ENCODE measurements at regions not wholly inside any gene's neighbourhood (a gene's known extent, or its start where the extent isn't known, plus 50 kb on each side); places are given as distances from the start of the nearest gene placed in this dataset.

DNA sequence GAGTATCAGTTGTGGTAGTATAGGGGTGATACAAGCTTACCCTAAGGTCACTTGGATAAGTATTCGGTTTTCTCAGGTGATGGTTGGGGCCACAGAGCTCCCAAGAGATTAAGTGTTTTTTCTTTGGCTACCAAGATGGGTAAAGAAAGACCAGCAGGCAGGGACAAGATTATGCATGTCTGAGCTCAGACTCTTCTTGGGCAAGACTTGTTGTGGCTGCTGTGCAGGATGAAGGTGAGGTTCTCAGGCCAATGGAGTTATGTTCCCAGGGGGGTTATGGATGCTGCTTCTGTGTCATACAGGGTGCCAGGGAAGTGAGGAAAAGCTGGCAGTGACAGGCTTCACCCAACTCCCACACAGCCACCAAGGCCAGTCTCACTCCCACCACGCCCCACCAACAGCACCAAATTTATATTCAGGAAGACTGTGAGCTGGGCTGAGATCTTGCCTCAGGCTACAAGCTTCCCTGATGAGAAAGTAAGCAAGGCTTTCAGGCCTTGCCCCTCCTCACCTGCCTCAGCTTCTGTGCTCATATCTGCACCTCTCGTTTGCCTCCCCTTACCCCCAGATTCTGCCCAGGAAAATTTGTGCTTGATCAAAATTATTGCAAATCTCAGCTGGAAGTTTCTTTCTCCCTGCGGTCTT lies 511.8 kb upstream of the SLITRK1 start:
- no peak for DNase-seq

- DNase-seq, result no peak
Measured at GRCh38 chr13:84380866-84381265, 498.6 kb upstream of the SLITRK1 start.

DNA sequence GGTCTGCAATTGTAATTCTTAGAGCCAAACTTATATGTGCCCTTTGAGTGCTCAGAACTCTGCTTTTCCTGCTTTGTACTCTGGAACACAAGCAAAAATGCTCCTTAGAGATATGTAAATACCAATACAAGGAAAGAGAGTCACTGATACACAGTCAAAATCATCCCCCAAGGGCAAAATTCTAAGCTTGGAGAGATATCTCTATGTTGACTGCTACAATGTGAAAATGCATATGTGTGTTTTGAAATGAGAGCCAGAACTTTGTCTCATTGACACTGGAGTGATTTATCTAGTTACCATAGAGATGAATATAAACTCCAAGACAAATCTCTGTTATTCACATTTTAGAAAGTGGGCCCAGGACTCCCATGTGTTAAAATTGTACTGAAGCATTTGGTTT lies 494.8 kb upstream of the SLITRK1 start:
- no peak for DNase-seq

GRCh38 chr13:84366506-84366905 lies 484.2 kb upstream of the SLITRK1 start:
- no peak for DNase-seq

DNA sequence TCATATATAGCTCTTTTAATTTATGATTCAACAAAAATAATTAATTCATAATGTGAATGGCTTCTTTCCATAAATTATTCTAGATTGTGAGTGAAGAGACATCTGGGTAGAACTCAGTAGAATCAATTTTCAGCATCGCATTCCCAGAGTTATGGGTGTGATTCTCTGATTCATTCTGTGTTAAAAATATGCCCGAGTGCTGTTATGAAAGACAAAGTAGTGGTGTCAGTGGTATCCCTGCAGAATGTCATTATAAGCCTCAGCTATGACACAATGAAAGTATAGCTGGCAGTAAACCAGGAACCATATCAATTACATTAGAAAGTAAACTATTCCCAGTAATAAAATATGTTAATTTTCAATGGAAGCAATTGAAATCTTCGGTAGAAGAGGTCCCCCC lies 480.5 kb upstream of the SLITRK1 start:
- DNase-seq, result no peak

DNA sequence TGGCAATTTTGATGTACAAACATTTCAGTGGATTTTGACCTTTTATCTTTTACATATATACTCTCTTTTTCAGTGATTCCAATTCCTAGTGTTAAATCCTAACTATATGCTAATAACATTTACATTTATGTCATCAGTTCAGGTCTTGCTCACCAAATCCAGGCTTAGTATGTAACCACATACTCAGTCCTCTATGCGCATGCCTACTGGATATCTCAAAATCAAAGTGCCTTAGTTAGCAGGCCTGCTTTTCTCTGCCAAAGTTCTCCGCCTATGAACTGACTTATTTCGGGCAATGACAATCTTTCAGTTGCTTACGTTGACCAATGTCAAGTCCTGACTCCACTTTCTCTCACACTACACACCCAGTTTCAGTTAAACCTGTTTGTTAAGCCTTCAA lies 478.5 kb upstream of the SLITRK1 start:
- no peak for DNase-seq

DNA sequence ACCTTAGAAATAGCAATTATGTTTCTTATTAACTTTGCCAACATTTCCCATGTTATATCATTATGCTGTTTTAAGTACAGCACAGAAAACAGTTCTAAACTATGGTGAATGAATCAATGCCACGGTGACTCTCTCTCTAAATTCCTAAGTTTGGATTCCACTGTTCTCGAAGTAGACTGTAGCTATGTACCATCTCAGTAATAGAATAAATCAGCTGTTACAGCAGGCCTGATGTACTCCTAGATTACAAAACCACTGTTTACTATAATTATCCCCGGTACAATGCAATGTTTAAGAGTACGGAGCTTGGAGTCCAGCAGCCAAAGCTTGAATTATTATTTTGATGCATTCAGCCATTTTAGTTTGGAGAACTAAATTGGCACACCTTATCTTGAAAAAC lies 476.3 kb upstream of the SLITRK1 start:
- no peak for DNase-seq

DNA sequence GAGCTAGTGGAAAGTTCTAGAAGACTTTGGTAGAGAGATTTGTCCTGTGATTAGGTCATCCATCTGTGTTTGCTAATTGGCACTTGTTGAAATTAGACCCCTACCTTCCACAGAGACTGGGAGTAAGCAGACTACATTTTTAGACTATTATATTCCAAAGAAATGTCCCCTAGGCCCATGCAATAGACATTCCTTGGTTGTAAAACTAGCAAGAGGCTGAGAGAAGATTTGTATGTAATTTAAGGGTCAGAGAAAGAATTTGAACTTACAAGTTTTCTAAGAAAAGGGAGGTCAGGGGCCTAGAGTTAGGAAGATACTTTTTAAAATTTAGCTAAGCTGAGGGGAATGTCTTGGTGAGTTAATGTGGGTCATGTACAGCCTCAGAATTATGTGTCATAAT lies 470.7 kb upstream of the SLITRK1 start:
- no peak for DNase-seq

- DNase-seq, result no peak
Measured at GRCh38 chr13:84339456-84339855, 457.2 kb upstream of the SLITRK1 start.

DNA sequence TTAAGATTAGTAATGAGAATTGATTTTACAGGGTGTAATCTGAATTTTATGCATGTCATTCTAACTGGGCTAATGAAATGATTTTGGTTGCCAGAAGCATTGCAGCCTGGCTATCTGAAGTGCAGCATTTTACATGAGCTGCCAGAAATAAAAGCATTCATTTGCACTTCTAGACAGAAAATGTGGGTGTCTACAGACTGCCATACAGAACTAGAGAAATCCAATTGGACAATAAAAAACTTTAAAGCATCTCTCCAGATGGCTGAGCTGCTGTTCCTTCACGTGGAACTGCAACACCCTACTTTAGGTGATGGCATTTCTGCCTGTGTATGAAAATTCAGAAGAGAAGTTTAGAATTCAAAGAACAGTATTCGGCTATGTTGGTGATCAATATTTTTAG lies 450.1 kb upstream of the SLITRK1 start:
- DNase-seq, result no peak

DNA sequence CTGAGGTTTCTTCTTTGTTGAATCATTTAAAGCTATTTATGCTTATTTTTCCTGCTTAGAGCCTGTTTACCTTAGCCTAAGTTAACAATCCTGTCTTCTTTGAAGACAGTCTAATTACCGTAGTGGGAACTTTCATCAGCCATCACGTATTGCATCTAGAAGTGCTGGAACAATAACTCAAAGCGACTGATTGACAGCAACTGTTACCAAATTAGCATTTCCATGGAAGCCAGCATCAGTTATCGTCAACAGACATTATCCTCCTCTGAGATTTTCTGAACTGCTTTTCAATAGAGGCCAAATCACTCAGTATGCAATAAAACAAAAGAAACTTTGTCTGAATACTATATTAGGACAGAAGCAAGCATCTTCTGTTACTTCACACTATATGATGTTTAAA lies 433.3 kb upstream of the SLITRK1 start:
- no peak for DNase-seq

- no peak for DNase-seq
Measured at GRCh38 chr13:84303035-84303434, 420.8 kb upstream of the SLITRK1 start.

DNA sequence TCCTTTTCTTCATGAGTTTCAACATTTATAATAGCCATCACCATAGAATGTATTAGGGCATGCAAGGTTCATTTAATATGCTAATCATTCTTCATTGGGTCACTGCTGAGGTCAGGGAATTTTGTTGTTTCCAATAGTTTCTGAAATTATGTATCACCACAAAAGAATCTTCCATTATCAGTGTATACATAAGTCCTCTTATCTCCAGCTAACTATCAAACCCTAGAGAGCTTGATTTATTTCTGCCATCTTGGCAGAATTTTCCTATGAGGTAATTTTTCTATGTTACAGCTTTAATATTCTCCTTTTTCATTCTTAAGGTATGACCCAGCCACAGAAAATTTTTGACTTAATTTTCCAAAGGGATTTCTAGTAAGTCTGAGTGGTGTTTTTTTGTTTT lies 415.0 kb upstream of the SLITRK1 start:
- no peak for DNase-seq

- DNase-seq, result no peak
Measured at GRCh38 chr13:84296401-84296800, 414.1 kb upstream of the SLITRK1 start.

GRCh38 chr13:84294576-84294975 lies 412.3 kb upstream of the SLITRK1 start:
- no peak for DNase-seq

DNA sequence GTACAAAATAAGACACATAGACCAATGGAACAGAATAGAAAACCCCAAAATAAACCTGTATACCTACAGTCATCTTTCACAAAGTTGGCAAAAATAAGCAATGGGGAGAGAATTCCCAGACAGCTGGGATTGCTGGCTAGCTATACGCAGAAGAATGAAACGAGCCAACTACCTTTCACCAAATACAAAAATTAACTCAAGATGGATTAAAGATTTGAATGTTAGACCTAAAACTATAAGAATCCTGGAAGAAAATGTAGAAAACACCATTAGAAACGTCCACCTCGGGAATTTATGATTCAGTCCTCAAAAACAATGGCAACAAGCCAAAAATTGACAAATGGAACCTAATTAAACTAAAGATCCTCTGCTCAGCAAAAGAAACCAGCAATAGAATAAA lies 408.1 kb upstream of the SLITRK1 start:
- DNase-seq, result no peak

DNA sequence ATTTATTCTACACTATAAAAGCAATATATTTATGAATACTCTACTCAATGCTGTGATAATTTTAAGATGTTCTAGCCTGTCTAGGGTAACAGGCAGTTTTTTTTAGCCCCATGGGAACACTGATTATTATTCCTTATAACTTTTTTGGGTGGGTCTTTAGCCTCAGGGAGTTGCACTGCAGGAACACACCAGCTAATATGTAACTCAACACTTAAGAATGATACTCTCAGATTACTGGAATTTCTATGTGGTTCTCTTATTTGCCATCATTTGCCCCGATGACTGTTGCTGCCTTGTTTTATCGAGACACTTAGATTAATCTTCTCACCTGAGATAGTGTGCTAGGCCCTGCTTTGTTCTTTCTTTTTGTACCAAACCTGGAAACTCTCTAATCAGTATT lies 396.9 kb upstream of the SLITRK1 start:
- no peak for DNase-seq

DNA sequence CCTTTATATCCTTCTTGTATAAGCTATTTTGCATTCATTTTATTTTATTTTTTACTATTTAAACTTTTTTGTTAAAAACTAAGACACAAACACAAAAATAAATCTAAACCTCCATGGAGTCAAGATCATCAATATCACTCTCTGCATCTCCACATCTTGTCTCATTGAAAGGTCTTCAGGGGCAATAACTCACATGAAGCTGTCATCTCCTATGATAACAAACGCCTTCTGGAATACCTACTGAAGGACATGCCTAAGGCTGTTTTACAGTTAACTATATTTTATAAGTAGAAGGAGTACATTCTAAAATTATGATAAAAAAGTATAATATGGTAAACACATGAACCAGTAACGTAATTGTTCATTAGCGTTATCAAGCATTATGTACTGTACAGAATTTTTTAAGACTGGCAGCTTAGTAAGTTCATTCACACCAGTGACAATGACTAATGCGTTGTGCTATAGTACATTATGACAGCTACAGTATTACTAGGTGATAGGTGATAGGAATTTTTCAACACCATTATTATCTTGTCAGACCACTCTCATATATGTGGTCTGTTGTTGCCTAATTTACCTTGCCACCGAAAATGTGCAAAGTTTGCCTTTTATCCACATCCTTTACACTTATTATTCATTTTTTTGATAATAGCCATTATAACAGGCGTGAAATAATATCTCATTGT lies 390.7 kb upstream of the SLITRK1 start:
- no peak for DNase-seq

DNA sequence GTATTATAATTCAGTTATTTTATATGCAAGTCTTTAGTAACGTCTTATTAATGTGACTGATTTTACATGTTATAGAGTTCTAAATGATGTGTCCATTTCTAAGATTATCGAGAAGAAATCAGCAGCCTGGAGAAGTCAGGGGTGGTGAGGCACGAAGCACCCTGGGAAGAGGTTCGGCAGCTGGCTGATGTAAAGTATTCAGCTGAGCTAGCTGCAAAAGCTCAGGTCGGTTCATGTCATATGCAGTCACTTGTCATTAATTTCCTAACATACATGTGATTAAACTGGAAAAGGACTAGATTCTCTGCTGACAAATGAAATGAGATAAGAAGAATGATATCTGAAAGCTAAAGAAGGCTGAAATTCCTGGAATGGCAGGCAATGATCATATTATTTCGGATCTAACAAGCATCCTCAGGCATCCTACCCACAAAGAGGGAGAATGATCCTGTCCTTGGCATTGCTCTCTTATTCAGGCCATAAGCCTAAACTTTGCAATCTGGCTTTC lies 383.0 kb upstream of the SLITRK1 start:
- DNase-seq, result no peak

DNA sequence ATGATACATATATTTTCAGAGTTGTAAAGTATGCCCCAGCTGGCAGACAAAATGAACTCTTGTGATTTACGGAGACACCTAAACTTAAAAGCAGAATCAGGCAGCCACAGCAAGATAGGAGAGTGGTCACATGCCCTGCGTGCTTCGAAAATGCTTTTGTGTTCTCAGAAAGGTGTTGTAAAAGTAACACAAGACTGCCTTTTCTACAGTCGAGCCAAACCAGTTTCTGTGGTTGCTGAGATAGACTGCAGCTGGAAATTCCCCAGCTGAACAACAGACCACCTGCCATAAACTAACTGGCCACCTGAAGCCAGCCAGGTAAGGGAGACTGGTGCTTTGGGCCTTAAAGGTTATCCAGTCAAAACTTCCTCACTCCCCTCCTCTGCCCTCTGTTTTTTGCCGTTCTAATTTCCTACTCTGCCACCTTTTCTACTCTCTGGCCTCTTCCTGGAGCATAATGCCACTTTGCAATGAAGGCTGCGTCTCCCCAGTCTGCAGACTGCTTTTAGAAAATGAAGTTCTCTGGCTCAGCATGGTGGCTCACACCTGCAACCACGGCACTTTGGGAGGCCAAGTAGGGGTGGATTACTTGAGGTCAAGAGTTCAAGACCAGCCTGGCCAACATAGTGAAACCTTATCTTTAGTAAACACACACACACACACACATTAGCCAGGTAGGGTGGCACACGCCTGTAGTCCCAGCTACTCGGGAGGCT lies 381.2 kb upstream of the SLITRK1 start:
- DNase-seq, result no peak

DNA sequence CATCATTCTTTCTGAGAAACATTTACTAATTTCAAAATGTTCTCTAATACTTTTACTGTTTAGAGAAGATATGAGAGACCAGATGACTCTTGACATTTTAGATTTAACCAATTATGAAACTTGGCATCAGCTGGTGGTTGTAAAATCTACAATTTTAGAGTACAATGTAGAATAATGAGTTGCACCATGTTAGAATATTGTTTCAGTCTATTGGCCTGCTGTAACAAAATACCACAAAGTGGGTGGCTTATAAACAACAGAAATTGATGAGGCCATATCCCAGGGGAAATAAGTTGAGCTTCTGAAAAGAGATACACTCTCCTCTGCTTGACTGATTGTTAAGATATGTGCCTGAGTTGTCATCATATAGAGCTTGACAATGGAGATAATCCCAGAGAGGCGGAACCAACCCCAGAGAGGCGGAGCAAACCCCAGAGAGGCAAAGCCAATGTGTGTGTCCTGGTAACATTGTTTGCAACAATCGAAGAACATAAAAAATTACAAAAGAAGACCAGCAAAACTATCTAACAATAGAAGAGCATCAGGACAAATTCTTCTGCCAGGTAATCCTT lies 373.0 kb upstream of the SLITRK1 start:
- DNase-seq, result no peak

DNA sequence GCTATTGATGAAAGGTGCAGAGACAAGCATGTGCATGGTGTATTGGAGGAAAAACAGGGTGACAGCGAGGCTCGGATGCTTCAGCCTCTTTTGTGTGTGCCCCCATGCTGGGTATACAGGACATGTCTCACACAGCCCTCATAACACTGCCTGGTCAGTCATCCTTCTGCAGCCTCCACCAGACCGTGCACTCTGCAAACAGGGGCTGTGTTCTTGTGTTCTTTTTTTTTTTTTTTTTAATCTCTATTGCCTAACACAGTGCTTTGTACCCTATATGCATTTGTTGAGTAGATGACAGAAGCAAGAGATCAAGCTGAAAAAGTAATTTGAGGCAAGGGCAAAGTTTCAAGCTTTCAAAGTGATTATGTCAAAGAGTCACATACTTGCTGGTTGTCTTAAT lies 367.2 kb upstream of the SLITRK1 start:
- no peak for DNase-seq

GRCh38 chr13:84243340-84243739 lies 361.1 kb upstream of the SLITRK1 start:
- no peak for DNase-seq

DNA sequence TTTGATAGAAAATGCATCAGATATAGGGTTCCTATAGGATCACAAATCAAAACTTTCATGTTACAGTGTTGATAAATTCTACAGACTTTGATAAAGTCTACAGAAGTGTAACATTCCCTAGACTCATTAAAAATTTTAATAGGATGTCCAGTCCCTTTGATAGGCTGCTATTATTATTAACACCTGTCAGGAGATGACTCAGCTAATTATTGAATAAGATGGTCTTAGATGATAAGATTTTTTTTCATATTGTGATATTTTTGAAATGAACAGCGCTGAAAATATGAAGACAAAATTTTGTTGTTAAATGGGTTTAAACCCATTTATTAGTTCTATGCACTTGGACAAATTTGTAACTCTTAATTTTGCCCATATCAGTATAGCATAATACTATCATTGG lies 356.8 kb upstream of the SLITRK1 start:
- no peak for DNase-seq
